GM12878 (cell line): ENCODE measurements at regions not wholly inside any gene's neighbourhood (a gene's known extent, or its start where the extent isn't known, plus 50 kb on each side); places are given as distances from the start of the nearest gene placed in this dataset.

ENCODE experiments used
- HCFC1 ChIP-seq: fragments of 150-350 bp; IDR thresholded peaks from 2 replicates; pipeline ENCODE4 v1.6.1; 2014; ENCODE audit warnings: low read length
- POLR2AphosphoS5 ChIP-seq: IDR thresholded peaks from 2 replicates; pipeline ENCODE4 v1.6.1; 2011; ENCODE audit warnings: mild to moderate bottlenecking, low read length, inconsistent platforms
- RFX5 ChIP-seq: IDR thresholded peaks from 2 replicates; pipeline ENCODE4 v1.6.1; 2011; ENCODE audit warnings: low read depth, low read length, improper control_type of control experiment
- SRF ChIP-seq, 2 experiments: IDR thresholded peaks; 2 replicates each; pipeline ENCODE4 v1.6.1; 2011; ENCODE audit warnings: low read depth in 2 of 2, low read length in 2 of 2, mild to moderate bottlenecking in 1 of 2, moderate library complexity in 1 of 2
- TCF7 ChIP-seq: IDR thresholded peaks from 2 replicates; pipeline ENCODE4 v1.6.1; 2014; ENCODE audit warnings: antibody characterized with exemption, borderline replicate concordance
- YY1 ChIP-seq: IDR thresholded peaks from 2 replicates; pipeline ENCODE4 v1.6.1; 2011; ENCODE audit warnings: low read depth, mild to moderate bottlenecking, low read length
- TF ChIP-seq, protein P1 (sequence below), 3 experiments: IDR thresholded peaks in 2 of 3; conservative IDR thresholded peaks in 1 of 3; 2 replicates each; pipeline ENCODE4 v1.5.1; 2011; ENCODE audit warnings: low read depth in 3 of 3, low read length in 3 of 3, mild to moderate bottlenecking in 3 of 3, control low read depth in 2 of 3, moderate library complexity in 2 of 3, inconsistent platforms in 1 of 3, mixed read lengths in 1 of 3; ENCODE audit not compliant: control insufficient read depth in 2 of 3, insufficient read depth in 1 of 3; ENCODE audit errors: extremely low read depth in 1 of 3

DNA sequence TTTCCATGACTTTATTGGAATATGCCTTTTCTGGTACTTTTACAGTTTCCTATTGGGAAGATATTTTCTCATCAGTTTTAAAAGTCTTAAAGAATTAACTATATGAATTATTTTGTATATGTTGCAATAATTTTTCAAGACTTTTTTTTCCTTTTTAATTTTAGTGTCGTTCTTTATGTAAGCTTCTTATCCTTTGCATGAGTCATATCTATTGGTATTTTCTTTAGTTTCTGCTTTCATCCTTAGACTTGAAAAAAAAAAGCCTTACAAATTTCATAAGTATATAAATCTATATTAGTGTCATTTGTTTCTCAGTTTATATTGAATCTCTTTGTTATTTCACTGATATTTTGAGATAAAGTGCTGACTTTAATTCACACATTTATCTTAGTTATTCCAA, 94.9 kb downstream of the DSEL start:
- TF ChIP-seq RFX5 (no peak), POLR2AphosphoS5 (no peak), HCFC1 (no peak), TCF7 (no peak), YY1 (no peak), SRF (IDR thresholded peaks at IDR 0.05; ENCODE audit: low read depth in 2 of 2, low read length in 2 of 2) (no peak)
- TF ChIP-seq, protein P1, sequence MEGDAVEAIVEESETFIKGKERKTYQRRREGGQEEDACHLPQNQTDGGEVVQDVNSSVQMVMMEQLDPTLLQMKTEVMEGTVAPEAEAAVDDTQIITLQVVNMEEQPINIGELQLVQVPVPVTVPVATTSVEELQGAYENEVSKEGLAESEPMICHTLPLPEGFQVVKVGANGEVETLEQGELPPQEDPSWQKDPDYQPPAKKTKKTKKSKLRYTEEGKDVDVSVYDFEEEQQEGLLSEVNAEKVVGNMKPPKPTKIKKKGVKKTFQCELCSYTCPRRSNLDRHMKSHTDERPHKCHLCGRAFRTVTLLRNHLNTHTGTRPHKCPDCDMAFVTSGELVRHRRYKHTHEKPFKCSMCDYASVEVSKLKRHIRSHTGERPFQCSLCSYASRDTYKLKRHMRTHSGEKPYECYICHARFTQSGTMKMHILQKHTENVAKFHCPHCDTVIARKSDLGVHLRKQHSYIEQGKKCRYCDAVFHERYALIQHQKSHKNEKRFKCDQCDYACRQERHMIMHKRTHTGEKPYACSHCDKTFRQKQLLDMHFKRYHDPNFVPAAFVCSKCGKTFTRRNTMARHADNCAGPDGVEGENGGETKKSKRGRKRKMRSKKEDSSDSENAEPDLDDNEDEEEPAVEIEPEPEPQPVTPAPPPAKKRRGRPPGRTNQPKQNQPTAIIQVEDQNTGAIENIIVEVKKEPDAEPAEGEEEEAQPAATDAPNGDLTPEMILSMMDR (IDR thresholded peaks at IDR 0.05 in 2 of 3, conservative IDR thresholded peaks at IDR 0.05 in 1 of 3; ENCODE audit: control insufficient read depth in 2 of 3, extremely low read depth in 1 of 3, insufficient read depth in 1 of 3, low read depth in 3 of 3, low read length in 3 of 3), result no peak
